ENCODE measurements at regions not wholly inside any gene's neighbourhood (a gene's known extent, or its start where the extent isn't known, plus 50 kb on each side); places are given as distances from the start of the nearest gene placed in this dataset.

GRCh38 chr4:137674066-137674465, 141.8 kb upstream of the PCDH18 start:
- no peak overlapping the region for H3K14ac ChIP-seq (replicated peaks; ENCODE audit: low read depth, low read length)
- 0 out of 4 replicates have a peak overlapping the region, but pooled peaks of 1 of the 2 experiments have one; percentile 57 for H4K8ac ChIP-seq (ENCODE audit: low read depth in 2 of 2, low read length in 2 of 2)
- TF ChIP-seq MAFK (IDR thresholded peaks at IDR 0.05; ENCODE audit: low read depth, low read length) (0 out of 2 replicates have a peak, but pooled peaks have one; percentile 24), USF2 (IDR thresholded peaks at IDR 0.05; ENCODE audit: low read depth, low read length) (no peak), SMC3 (IDR thresholded peaks at IDR 0.05; ENCODE audit: low read depth, low read length) (no peak), FOS (IDR thresholded peaks at IDR 0.05; ENCODE audit: low read depth, low read length) (peak; percentile 45; the same call in 1 of the 2 replicates)
- no peaks in the 10 kb centered on the region for H4K20me1 ChIP-seq (ENCODE audit: insufficient read depth, low read length)
- H4K91ac ChIP-seq (ENCODE audit: insufficient read depth, low read depth, low read length), result no peak overlapping the region
- H2AFZ ChIP-seq (replicated peaks; ENCODE audit: low read length, poor library complexity), result no peak overlapping the region
- peak; percentile 77 for DNase-seq
- H3K27me3 ChIP-seq (ENCODE audit: control insufficient read depth, insufficient read depth, low read length), result no peaks in the 10 kb centered on the region
- no peak overlapping the region for H2AK5ac ChIP-seq (ENCODE audit: low read depth, low read length)
- dilution Hi-C loops (cut with HindIII; ENCODE audit: low sequenced_read_pairs, unreplicated experiment), result no loop called here
- no peak overlapping the region for H3K27ac ChIP-seq (ENCODE audit: insufficient read depth, low read length)
- BruUV-seq (replicated peaks), result no TSS peak
- no peaks in the 10 kb centered on the region for H3K36me3 ChIP-seq (ENCODE audit: control insufficient read depth, insufficient read depth, low read length)
- H3K9me3 ChIP-seq (ENCODE audit: control insufficient read depth, insufficient read depth, low read length), result no peaks in the 10 kb centered on the region
- H3K56ac ChIP-seq (ENCODE audit: extremely low read depth, insufficient read depth, low read length), result no peak overlapping the region
- no peak for ATAC-seq (ENCODE audit: low read depth)
- WGBS, 2 experiments (ENCODE audit: extremely low coverage in 2 of 2, insufficient read length in 1 of 2), result no CpG with 5 or more reads among the region's 2 CpGs
- no peak overlapping the region for H3K4me3 ChIP-seq (ENCODE audit: insufficient read depth, low read depth, low read length)
- no peak overlapping the region for H2AK9ac ChIP-seq (replicated peaks; ENCODE audit: low read depth, low read length, poor library complexity)
- H2BK120ac ChIP-seq (ENCODE audit: low read depth, low read length), result peak overlapping the region; percentile 50; the same call in 1 of the 2 replicates
- no peak overlapping the region for H3K4me2 ChIP-seq (ENCODE audit: low read depth, low read length)
- H3K4me1 ChIP-seq (ENCODE audit: control insufficient read depth, insufficient read depth, low read length), result peaks cover 4% of the 10 kb centered on the region
- H2BK20ac ChIP-seq (ENCODE audit: low read depth, low read length), result peak overlapping the region; percentile 17; the same call in 1 of the 2 replicates
- ChIA-PET POLR2A (ENCODE audit: unreplicated experiment) (no interaction called here), CTCF (no interaction called here)
- in situ Hi-C loops (cut with MboI; ENCODE audit: low sequenced_read_pairs), result no loop called here
- H2BK15ac ChIP-seq (ENCODE audit: low read depth, low read length), result no peak overlapping the region
- 0 out of 4 replicates have a peak, but pooled peaks cover 0 to 2% of the 10 kb centered on the region in 2 experiments for H3K79me1 ChIP-seq (ENCODE audit: low read depth in 1 of 2, low read length in 2 of 2)
- no peak overlapping the region for H4K5ac ChIP-seq (ENCODE audit: low read depth, low read length)
- H2BK5ac ChIP-seq (ENCODE audit: low read depth, low read length, poor library complexity, severe bottlenecking), result peak overlapping the region; percentile 40
- intact Hi-C loops (cut with micrococcal nuclease), result no loop called here
- H3K9ac ChIP-seq (ENCODE audit: low read depth, low read length), result no peak overlapping the region
- H3K23ac ChIP-seq (ENCODE audit: low read depth, low read length), result no peak overlapping the region
- H3K4ac ChIP-seq (ENCODE audit: low read depth, low read length), result peak overlapping the region; percentile 12; the same call in 1 of the 2 replicates
- H3K9me1 ChIP-seq (ENCODE audit: insufficient read depth, low read length), result peaks cover 4% of the 10 kb centered on the region; the same call in 1 of the 2 replicates
- H3K18ac ChIP-seq (ENCODE audit: low read depth, low read length), result 0 out of 2 replicates have a peak overlapping the region, but pooled peaks have one; percentile 67

All from IMR-90 (cell line).